EH (cell line): ENCODE measurements at regions not wholly inside any gene's neighbourhood (a gene's known extent, or its start where the extent isn't known, plus 50 kb on each side); places are given as distances from the start of the nearest gene placed in this dataset.
"Not testable (repeated sequence)": the region's sequence is repeated elsewhere in the genome, so short reads cannot be mapped to it uniquely, and the experiment has no call there.

Source experiments
- DNase-seq: peaks from one replicate; pipeline ENCODE4 v3.0.0-alpha.2; 2015; ENCODE audit warnings: low read depth

DNA sequence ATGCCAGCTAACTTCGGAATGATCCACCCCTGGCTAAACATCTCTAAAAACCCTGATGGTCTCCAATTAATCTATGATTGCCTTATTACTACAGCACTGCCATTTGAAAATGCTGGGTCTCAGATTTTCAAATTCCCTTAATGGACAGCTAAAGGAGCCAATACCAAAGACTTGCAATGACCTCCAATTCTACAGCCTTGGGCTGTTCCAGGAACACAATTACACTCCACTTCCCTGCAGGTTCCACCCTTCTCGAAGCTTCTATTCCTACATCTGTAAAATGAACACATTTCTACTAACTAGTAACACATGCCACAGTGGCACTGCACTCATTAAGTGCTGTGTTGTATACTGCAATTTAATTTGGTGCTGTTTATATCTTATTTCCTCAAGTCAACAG, 85.7 kb upstream of the AK4 start:
- DNase-seq: no peak

DNA sequence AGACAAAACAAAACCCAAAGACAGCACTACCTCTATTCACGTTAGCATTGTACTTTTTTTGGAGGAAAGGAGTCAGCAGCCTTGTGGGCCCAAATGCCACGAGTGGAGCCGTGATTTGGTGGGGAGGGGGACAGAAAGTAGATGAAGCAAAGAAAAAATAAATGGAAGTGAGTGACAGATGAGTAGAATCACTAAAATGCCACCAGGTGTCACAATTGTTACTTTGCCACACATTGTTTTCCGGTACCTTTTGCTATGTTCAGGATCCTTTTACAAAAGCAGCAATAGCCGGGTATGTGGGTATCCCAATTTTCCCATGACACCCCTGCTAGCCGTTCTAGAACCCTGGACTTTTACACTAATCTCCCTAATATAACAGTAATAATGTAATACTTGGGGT, 85.0 kb upstream of the AK4 start:
- no peak for DNase-seq

DNA sequence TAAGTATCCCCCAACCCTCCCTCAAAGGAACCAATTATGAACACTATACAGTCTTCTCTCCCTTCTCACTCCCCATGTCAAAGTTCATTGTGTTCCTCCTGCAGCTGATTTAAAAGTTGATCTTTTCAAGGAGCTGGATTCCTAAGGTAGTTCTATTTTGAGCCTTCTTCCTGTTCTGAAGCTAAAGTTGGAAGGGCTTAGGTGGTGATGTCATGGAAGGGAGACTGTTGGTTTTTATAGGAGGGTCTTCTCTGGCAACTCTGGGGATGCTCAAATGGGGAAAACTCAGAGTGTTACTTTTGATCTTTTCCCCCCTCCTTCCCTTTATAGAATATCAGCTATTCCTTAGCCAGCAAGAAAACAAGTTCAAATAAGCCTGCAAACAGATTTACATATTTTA, 83.0 kb upstream of the AK4 start:
- DNase-seq: no peak

DNA sequence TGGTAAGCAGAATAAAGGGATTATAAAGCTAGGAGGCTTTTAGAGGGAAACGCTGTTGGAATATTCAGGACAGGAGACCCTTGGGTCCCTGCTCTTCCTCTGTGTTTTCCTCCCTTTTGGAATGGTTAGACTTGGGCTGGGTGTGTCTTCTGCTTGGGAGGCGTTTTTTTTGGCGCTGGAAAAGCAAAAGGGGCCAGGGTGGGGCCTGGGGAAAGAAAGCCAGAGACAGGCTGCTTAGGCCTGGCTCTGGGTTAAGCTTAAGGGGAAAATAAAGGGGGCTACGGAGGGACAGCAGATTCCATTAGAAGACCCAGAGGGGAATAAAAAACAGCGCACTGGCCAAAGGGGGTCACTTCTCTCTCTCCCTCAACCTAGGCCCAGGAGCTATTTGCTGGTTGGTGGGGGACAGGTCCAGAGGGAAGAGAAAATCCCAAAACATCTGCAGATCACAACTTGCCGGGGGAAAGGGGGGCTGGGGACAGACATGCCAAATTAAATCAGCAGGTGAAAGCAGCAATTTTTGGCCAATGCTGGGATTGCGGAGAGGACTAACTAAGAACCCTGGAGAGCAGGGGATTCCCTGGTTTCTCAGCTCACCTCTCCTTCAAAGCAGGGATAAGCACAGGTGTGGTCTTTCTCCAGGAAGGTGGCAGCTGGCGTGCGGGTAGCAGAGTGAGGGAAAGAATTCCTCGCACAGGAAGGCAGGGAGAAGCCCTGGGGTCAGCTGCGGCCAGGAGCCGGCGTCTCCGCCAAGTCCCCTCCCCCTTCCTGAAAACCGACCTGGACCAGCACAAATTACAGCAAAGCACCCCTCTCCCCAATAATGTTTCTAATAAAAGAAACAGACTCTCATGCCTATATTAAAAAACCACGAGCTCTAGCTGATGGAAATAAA, 82.2 kb upstream of the AK4 start:
- DNase-seq: no peak

DNA sequence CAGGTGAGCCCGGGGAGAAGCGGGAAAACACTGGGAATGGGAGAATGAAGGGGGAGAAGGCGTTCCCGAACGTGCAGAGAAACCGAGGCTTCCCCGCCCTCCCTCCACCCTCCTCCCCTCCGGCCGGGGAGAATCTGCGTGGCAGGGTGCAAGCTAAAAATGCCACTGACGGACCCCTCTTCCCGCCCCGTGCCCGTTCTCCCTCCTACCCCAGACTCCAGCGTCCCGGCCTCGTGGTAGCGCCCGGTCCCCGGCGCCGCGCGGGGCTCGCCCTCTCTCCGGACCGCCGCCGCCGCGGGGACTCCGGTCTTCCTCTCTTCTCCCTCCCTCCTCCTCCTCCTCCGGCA, 81.6 kb upstream of the AK4 start:
- DNase-seq: no peak

DNA sequence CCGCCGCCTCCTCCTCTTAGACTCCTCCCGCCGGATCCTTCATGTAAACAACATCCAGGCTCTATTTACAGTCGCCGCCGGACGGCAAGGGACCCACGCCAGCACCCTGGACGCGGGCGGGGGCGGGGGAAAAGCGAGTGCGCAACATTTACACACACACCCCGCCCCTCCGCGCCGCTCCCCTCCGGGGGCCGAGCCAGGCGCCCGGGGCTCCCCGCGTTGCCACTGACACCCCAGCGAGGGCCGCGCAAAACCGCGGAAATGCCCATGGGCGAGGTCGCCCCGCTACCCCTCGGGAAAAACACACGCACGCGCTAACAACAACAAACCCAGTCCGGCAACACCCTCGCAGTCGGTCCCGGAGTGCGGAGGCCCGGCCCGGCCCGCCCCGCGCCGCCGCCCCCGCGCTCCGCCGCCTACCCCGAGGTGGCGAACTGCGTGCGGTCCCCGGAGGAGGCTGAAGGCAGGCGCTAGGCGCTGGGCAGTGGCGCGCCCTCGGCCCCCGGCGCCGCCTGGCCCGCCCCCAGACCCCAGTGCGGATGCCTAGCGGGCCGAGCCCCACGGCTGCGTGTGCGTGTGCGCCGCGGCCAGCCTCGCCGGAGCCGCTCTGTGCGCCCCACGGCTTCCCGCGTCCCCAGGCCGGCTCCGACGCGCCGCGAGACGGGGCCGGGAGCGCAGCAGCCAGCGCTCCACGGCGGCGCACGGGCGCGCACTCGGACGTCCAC, 81.1 kb upstream of the AK4 start:
- DNase-seq: peak; percentile 73

DNA sequence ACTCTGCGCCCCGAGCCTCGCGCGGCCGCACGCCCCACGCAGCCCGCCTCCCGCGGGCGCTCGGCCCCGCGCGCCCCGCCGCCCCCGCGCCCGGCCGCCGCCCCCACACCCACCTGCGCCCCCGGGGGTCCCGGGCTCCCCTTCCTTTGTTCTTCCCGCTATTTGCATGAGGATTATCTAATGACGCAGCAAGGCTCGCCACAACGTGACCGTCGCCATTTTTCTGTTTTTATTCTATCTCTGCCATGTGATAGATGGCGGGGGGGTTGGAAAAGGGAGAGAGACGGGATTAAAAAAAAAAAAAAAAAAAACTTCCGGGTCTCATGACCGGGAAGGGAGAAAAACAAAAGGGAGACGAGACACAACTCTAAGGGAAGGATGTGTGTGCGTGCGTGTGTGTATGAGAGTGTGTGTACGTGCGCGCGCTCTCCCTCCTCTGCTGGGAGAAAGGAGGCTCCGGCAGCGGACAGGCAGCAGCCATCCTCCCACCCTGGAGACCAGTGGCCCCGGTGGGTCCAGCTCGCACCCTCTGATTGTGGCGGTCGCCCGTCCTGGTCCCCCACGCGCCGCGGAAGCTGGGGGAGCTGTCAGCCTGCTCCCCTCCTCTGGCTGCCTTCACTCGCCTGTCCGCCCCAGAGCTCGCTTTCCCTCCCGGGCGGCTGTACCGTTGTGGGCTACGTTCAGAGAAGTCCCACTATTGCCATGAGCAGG, 80.4 kb upstream of the AK4 start:
- DNase-seq: peak; percentile 61

DNA sequence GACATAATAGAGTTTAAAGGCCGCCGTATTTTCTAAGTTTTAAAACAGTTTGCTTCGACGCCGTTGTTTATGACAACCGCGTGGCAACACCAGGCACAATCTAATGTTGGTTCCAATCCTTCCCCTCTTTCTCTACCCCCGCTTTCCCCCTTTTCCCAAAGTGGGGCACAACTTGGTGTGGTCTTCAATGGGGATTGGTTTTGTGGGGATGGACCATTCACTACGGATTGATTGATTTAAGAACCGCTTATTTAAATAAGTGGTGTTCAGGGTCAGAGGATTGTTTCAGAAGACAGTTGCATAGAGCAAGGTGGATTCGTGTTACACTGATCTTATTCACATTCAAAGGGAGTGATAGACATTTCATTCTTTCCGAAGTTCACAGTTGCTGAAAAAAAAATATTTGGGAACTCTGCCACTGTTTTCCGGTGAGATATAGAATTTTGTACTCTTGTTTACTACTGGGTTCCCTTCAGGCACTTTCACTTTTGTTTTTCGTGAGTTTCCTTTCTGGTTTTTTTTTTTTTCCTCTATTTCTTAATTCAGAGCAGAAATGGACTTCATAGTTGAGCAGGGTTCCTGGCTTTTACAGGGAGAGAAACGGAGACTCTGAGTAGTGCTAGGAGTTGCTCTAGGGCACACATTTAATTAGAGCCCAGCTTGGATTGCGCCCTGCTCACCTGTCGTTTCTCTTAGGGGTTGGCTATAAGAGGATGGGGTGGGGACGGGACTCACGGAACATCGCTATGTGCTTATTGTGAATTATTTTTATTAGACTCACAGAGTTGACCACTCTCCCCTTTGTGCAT, 79.6 kb upstream of the AK4 start:
- peak; percentile 20 for DNase-seq

DNA sequence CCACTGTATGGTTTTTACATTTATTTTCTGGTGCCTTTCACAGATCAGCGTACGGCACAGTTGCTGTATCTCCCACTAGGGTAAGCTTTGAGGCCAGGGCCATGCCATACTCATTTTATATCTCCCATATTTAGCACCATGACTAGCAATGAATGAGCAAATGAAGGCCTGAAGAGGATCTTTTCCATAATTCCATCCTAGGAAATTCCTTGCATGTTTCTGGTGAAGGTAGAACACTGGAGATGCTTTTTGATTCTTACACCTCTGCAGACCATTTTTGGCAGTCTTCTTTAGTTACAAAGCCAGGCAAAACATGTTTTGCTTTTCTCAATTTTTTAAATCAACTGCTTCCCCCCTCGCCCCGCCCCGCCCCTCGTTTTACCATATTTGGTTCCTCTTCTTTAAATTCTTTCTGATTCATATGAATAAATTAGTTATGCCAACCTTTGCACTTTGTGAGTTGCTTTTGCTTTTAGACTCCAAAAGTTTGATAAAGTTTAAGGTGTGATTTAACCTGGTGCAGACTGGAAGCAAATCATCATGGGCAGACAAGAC, 78.9 kb upstream of the AK4 start:
- DNase-seq: no peak

DNA sequence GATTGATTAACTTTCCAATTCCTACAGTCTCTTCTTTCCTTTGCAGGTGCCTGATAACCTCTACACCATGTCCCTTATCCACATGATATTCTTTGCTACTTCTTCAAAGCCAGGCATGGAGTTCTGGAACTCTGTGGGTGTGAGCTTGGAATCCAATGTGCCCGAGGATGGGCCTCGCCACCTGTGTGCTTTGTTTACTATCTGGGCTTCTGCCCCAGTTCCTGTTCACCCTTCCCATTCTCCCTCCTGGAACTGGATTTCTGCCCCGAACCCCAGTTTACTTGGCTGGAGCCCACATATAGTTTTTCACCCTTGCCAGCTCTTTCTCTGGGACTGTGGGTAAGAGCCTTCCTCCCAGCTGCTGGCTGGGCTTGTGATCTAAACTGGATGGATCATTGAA, 75.2 kb upstream of the AK4 start:
- no peak for DNase-seq

DNA sequence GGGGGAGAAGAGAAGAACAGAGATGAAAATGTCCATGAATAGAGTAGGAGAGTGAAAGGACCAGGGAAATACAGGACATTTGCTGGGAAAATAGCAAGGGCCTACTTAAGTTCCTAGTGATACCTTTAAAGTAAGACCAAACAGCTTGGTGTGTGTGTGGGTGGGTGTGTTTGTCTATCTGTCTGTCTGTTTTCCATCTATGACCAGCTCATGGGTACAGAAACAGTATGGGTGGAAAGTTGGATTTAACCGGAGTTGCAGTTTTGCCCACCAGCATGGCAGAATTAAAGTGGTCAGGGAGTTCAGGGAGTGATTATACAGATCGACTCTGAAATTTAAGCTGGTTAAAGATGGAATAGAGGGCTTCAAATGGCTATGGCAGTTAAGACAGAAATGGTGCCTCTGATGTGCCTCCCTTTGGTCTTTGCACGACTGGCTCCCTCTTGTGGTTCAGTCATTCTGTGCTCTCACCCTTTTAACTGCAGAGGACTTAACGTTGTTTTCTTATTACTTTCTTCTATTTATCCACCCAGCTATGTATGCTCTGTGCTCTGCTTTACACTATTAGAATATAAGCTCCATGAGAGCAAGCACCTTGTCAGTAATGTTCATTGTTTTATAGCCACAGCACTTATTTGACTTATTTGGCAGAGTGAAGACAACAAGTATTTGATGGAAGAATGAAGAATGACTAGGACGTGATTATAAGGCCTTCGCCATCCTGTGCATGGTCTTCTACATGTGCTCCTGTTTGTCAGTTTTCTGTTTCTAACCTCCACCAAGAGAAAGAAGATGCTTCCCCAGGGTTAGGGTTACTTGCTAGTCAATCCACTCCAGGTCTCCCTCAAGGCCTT, 72.7 kb upstream of the AK4 start:
- DNase-seq: peak; percentile 61

DNA sequence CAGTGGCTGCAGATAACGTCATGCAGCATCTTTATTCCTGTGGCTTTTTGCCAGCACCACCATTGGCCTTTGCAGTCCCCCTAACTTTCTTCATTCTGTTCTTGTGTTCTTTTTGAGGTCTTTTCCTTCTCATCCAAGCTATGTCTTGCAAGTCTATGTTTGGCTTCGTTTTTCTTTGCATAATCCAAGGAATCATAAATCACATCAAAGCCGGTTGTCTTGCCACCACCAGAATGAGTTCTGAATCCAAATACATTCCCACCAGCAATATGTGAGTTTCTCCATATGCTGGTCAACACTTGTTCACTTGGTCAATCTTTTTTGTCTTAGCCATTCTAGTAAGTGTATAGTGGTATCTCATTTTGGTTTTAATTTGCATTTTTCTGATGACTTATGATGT, 70.6 kb upstream of the AK4 start:
- no peak for DNase-seq

DNA sequence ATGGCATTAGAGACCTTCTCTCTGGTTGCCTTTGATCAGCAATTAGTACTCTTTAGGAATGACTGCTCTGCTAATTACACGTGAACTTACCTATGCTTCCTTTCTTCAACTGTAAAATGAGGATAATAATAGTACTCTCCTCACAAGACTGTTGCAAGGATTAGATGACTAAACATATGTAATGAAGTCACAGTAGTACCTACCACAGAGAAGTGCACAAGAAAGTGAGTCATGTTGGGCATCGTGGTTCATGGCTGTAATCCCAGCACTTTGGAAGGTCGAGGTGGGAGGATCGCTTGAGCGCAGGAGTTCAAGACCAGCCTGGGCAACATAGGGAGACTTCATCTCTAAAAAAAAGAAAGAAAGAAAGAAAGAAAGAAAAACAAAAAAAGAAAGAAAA, 68.1 kb upstream of the AK4 start:
- DNase-seq: peak; percentile 7

DNA sequence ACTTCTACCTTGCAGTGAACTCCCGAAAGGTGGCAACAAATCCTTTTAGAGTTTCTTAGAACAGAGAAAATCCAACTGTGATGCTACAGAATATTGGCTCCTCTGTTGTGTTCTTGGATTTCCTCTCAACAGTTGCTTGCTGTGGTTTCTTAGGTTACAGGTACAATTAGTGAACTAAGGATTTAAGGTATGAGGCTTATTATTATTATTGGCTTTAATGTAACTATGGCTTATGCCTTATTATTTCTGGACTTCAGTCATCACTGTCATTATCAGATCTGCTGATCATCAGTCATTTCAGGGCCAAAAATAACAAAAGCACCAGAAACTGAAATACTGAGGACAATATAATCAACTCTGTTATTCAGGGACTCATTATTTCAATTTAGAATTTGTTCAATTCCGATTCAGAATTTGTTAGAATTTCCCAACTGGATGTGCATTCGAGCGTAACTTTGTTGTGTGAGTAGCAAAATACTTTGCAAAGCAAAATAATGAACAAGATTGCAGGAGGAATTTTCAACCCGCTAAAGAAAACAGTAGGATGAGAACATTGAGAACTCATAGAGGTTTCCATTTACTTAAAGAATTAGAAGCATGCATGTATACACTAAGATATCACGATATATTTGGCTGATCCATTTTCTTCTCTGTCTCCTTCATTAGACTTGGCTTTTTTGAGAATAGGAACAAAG, 65.5 kb upstream of the AK4 start:
- no peak for DNase-seq

DNA sequence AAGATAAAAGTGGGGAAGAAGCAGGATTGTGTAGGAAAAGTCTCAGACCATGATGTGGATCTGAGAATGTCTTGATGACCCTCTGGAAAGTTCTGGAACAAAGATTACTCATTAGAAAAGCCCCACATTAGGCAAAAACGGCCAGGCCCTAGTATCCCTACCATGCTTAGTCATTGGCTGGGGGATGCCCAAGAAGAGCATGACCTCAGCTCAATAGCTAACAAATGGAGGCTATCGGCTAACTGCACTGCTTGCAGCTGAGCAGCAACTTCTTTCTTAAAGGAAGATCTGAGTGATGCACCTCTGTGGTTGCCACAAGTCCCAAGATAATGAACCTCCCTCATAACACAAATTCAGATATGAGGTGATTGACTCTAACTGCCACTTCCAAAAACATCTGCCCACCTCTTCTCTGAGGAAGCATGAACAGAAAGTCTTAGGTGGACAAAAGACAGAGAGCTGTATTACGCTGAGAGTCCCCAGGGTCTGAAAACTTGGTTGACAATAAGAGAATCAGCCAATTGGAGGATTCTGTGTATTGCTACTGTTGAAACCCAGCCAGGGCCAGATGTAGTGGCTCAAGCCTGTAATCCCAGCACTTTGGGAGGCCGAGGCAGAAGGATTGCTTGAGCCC, 64.6 kb upstream of the AK4 start:
- DNase-seq: no peak

DNA sequence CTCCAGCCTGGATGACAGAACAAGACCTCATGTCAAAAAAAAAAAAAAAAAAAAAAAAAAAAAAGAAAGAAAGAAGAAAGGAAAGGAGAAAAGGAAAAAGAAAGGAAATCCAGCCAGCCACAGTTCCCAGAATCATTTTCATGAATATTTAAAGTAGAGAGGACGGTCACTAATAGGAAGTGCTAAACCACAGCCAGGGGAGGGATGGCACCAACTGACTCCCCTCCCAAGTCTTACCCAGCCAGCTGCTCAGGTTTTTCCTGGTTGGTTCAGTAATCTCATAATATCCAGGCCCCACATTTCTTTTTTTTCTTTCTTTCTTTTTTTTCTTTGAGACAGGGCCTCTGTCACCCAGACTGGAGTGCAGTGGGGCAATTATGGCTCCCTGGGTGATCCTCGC, 63.9 kb upstream of the AK4 start:
- DNase-seq: no peak

DNA sequence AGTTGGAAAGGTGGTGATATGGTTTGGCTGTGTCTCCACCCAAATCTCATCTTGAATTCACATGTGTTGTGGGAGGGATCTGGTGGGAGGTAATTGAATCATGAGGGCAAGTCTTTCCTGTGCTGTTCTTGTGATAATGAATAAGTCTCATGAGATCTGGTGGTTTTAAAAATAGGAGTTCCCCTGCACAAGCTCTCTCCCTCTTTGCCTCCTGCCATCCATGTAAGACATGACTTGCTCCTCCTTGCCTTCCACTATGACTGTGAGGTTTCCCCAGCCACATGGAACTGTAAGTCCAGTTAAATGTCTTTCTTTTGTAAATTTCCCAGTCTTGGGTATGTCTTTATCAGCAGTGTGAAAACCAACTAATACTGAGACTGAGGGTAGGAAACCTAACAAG, 60.5 kb upstream of the AK4 start:
- DNase-seq: not testable (repeated sequence)

DNA sequence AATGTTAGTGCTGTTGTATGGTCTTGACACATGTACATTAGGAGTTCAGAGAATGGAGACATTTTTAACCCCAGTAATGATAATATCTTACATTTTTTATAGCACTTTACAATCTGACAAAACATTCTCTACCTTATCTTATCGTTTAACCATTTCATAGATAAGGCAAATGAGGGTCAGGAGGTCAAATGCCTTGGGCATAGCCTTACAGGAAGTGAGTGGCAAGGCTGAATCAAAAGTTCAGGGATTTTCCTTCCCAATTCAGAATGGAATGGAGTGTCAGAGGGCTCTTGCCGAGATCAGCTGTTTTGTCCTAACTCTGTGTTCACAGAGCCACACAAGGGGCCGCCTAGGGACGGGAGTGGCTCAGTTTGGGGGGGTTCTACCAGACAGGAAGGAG, 57.6 kb upstream of the AK4 start:
- DNase-seq: no peak

DNA sequence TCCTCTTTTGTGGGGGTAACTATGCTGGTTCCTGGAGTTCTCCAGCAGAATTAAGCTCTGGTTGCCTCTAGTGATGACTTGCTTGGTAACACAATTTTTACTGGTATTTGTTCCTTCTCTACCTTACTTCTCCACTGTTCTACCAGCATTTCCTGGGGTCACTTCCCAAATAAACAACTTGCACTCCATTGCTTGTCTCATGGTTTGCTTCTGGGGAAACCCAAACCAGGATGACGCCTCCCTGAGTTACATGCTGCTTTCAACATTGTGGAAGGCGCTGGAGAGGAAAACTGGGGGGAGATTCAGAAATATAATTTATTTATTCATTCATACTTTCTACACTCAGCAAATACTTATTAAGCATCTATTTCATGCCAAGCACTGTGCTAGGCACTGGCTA, 55.3 kb upstream of the AK4 start:
- DNase-seq: no peak

DNA sequence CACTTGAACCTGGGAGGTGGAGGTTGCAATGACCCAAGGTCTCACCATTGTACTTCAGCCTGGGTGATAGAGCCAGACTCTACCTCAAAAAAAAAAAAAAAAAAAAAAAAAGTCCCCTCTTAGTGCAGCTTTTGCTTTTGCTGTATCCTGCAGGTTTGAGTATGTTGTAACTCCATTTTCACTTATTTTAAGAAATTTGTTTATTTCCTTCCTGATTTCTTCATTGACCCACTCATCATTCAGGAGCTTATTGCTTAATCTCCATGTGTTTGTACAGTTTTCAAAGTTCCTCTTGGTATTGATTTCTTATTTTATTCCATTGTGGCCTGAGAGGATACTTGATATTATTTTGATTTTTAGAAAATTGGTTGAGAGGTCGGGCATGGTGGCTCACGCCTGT, 50.9 kb upstream of the AK4 start:
- no peak for DNase-seq
